GM18909 (cell line): ENCODE measurements at regions not wholly inside any gene's neighbourhood (a gene's known extent, or its start where the extent isn't known, plus 50 kb on each side); places are given as distances from the start of the nearest gene placed in this dataset.
"Not testable (repeated sequence)": the region's sequence is repeated elsewhere in the genome, so short reads cannot be mapped to it uniquely, and the experiment has no call there.

Source experiments
- ATAC-seq: cut with Tn5 transposase; IDR thresholded peaks from one replicate; pipeline ENCODE4 v1.9.1; 2021; ENCODE audit warnings: mild to moderate bottlenecking; ENCODE audit not compliant: unreplicated experiment, poor library complexity

DNA sequence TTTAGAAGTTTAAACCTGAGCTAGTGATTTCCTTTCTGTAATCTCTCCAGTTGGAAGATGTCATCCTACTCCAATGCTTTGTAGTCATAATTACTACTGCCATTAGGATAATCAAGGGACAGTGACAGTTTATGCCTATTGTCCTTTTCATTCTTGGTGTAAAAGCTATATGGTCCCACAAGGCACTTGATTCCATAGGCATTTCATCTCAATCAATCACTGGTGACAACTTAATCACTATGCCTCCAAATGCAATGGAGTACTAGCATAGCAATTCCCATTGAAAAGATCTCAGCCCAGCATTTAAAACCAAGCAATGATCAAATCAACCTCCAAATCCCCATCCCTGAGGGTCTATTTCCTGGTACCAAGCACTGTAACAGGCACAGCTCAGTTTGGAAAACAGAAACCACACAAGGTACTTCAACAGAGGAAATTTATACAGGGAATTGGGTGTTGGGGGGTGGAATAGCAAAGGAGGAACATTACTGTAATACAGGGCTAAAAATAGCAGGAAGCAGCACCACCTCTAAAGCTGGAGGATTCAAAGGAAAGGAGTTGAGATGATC lies 51.0 kb downstream of the FHIP2A start:
- ATAC-seq: no peak

DNA sequence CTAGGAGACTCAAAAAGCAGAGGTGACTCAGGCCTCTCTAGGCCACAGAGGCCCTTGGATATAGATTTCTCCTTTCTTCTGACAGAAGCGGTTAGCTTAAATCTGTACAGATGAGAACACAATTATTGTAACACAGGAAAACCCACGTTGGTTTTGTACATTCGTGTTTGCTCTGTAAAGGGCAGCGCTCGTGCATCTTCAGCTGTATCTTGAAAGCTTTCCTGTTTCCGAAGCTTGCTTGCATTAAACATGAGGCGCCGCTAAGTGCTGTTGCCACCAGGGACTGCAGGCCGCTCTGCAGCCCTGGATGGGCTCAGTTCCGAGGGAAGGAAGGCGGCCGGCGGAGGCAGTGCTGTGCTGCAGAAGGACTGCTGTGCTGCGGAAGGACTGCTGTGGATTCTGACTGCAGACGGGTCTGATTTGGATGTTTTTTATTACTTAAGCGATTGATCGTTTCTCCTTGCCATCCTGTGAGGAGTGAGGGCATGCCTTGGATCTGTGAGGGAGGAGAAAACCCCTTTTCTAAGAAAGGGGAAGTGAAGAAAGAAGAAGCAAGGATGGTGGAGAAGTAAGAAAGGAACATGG lies 53.3 kb downstream of the FHIP2A start:
- ATAC-seq: peak; percentile 47

DNA sequence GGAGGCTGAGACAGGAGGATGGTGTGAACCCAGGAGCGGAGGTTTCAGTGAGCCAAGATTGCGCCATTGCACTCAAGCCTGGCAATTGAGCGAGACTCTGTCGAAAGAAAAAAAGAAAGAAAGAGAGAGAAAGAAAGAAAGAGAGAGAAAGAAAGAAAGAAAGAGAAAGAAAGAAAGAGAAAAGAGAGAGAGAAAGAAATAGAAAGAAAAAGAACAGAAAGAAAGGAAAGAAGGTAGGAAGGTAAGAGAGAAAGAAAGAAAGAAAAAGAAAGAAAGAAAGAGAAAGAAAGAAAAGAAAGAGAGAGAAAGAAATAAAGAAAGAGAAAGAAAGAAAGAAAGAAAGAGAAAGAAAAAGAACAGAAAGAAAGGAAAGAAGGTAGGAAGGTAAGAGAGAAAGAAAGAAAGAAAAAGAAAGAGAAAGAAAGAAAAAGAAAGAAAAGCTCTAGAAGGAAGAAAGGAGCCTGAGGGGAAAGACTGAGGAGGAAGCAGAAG lies 54.1 kb downstream of the FHIP2A start:
- not testable (repeated sequence) for ATAC-seq

DNA sequence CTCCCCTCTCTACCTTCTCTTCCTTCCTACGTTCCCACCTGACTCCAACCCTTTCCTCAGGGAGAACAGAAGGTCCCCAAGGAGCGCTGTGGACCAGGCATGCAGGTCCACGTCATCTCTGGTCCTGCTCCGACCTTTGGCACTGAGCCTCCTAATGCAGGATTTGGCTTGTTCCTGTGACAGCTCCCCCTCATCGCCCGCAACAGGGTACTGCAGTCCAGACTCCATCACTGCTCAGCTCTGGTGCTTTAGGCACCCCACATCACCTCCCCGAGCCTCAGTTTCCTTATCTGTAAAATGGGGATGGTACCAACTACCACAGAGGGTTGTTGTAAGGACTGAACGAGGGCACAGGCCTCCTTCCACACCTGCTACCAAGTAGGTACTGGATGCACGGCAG lies 54.6 kb downstream of the FHIP2A start:
- no peak for ATAC-seq

DNA sequence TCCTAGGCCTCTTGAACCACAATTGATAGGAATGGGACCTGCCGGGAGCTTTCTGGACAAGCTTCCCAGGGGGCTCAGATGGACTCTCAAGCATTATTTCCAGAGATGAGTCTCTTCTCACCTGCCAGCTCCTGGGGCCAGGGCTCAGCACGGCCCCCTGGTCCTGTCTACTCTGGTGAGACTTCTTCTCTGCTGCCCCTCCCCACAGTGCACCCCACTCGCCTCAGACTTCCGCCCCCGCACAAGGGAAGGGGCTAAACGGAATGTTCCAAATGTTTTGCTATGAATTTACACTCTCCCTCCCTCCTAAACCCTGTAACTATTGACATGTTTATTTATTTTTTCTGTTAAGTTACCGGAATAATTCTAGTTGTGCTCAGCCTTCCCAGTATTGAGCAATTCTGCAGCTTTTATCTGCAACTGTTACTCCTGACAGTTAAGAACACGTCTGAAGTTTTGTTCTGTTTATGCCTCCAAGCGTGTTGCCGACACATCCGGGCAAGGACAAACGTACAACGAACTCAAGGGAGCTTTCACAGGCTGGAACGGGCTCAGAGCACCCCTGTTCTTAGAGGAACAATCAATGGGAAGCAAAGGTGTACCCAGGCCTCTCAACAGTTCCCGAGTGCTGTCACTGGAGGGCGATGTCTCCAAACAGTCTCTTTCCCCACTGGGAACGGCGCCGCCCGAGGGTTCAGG lies 55.2 kb downstream of the FHIP2A start:
- ATAC-seq: peak; percentile 90

DNA sequence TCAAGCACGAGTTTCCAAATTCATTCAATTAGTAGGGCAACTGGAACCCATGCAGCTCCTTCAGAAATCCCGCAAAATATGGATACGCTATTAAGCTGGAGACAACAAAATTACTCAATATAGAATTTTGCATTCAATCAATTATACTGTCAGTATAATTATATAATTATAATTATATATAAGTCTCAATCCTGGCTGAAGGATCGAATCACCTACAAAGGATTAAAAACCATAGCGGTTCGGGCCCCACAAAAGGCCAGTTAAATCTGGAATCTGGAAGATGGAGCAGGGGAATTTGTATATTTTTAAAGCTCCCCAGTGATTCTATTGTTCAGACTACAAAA lies 55.7 kb downstream of the FHIP2A start:
- ATAC-seq: no peak

DNA sequence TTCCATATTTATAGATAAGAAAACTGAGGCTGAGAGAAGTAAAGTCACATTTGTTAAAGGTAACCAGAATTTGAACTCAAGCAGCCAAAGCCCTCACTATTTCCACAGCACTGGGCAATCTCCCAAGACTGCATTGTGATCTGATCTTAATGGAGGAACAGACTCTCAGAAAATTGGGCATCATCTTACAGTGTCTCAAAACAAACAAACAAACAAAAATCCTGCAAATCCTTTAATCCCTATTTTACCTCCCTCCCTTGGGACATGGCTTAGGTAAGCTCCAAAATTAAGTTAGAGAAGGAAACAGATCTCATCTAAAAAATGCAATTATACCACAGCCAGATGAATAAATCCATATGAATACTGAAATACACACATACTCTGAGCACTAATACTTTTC lies 57.5 kb downstream of the FHIP2A start:
- ATAC-seq: no peak

DNA sequence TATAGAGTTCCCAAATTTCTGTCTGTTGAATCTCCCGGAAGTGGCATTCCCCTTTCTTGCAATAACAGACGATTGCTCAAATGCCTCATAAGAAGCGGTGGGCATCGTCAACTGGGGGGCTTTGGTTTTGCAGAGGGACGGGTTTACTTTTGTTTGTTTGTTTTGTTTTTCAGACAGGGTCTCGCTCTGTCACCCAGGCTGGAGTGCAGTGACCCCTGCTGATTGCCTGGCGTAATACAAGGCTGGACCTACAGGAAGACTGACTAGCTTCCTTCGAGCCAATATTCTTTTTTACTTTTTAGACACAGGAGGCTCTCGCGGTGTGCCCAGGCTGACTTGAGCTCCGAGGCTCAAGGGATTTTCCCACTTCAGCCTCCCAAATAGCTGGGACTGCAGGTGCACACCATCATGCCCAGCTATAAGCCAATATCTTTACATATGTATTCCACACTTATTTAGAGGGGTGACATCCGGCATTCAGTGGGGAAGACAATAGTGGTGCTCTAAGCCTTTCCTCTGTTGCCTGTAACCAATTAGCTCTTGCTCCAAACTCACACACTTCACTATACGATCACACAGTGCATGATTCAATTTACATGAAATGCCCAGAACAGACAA lies 58.1 kb downstream of the FHIP2A start:
- peak; percentile 72 for ATAC-seq

DNA sequence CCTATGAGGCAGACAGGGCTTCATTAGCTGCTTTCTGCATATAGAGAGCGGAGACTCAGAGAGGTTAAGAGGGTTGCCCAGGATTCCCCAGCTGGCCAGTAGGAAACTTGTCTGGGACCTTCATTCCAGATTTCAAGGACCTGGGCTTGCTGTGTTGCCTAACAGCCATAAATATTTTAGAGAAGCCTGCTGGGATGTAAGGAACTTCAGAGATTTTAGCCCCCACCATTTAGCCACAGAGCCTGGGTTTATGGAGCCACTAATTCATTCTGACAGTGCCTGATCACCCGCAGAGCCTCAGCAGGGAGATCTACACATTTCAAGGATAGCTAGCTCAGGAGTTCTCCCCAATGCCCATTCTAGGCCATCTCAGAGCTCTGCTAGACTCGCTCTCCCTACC lies 56.6 kb upstream of the TRUB1 start:
- ATAC-seq: no peak

DNA sequence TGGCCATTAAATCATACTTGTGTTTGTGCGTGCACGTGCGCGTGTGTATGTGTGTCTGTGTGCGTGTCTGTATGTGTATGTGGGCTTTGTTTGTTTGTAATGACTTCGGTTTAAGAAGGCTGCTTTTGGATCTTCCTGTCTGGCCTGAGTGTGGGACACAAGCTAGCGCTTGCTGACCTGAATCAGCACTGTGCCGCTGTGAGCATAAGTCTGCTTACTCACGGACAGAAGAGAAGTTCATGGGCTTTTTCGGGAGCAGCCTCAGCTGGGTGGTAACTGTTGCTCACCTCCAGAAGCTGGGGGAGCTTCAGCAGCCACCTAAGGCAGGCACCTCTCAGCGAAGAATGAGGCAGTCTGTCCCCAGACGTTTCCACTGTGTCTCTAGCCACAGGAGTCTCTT lies 56.1 kb upstream of the TRUB1 start:
- no peak for ATAC-seq

DNA sequence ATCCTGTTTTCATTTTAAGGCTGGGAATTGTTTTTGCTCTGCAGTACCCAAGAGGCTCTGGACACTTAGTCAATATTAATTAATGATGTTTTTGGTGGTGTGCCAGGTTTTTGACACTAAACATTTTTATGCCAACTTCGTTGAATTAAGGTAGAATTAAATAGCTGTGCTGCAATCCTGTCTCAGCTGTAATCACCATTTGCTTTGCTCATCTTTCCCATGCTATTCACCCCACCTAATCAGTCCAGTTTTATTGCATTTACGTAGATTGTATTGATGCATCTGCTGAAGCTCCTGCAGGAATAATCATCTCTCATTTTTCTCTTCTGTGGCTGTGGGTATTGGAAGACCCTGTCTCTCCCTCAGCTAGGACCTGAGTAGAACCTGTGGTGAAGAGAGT lies 52.6 kb upstream of the TRUB1 start:
- ATAC-seq: no peak
